PFSK-1 (cell line): ENCODE measurements at regions not wholly inside any gene's neighbourhood (a gene's known extent, or its start where the extent isn't known, plus 50 kb on each side); places are given as distances from the start of the nearest gene placed in this dataset.

Source experiments
- POLR2AphosphoS5 ChIP-seq: IDR thresholded peaks from 2 replicates; pipeline ENCODE4 v1.6.1; 2012; ENCODE audit warnings: low read depth, mild to moderate bottlenecking, control low read depth, low read length, moderate library complexity
- SIN3A ChIP-seq: IDR thresholded peaks from 2 replicates; pipeline ENCODE4 v1.6.1; 2012; ENCODE audit warnings: mild to moderate bottlenecking, low read length, moderate library complexity, borderline replicate concordance; ENCODE audit not compliant: insufficient read depth
- TAF1 ChIP-seq: IDR thresholded peaks from 2 replicates; pipeline ENCODE4 v1.6.1; 2012; ENCODE audit warnings: low read length, control low read depth, borderline replicate concordance; ENCODE audit not compliant: insufficient read depth
- TF ChIP-seq, protein P1 (sequence below), 2 experiments: IDR thresholded peaks; 2 replicates each; pipeline versions ENCODE4 v1.6.1 to v1.8.0; 2011 to 2012; ENCODE audit warnings: low read depth in 2 of 2, low read length in 2 of 2, control low read depth in 1 of 2, inconsistent platforms in 1 of 2, mild to moderate bottlenecking in 1 of 2, moderate library complexity in 1 of 2; ENCODE audit not compliant: insufficient read depth in 1 of 2

DNA sequence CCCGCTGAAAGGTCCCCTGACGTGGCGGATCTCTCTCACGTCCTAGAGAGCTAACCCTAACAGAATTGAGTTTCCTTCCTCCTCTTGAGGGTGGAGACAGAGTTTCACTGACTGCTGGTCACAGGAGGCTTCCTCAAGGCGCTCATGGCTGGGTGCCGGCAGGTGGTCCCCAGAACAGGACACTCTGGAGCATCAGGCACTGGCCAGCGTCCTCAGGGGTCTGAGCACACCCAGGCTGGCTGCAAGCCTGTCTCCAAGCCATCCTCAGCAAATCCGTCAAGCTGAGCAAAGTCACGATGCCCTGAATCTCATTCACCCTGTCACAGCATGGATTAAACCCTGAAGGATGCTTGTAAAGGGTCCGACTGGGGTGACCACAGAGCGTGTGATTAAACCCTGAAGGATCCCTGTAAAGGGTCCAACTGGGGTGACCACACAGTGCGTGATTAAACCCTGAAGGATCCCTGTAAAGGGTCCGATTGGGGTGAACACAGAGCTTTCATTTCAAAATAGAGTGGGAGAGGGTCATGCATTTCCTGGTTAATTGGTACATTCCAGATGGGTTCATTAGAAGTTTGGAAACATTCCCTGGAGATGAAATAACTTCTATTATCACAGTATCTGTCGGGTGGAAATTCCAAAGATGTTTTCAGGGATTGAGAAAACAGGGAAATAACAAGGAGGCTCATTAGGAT is 473.0 kb downstream of the BRD1 start:
- TF ChIP-seq SIN3A (no peak), POLR2AphosphoS5 (no peak), TAF1 (no peak)
- TF ChIP-seq, protein P1, sequence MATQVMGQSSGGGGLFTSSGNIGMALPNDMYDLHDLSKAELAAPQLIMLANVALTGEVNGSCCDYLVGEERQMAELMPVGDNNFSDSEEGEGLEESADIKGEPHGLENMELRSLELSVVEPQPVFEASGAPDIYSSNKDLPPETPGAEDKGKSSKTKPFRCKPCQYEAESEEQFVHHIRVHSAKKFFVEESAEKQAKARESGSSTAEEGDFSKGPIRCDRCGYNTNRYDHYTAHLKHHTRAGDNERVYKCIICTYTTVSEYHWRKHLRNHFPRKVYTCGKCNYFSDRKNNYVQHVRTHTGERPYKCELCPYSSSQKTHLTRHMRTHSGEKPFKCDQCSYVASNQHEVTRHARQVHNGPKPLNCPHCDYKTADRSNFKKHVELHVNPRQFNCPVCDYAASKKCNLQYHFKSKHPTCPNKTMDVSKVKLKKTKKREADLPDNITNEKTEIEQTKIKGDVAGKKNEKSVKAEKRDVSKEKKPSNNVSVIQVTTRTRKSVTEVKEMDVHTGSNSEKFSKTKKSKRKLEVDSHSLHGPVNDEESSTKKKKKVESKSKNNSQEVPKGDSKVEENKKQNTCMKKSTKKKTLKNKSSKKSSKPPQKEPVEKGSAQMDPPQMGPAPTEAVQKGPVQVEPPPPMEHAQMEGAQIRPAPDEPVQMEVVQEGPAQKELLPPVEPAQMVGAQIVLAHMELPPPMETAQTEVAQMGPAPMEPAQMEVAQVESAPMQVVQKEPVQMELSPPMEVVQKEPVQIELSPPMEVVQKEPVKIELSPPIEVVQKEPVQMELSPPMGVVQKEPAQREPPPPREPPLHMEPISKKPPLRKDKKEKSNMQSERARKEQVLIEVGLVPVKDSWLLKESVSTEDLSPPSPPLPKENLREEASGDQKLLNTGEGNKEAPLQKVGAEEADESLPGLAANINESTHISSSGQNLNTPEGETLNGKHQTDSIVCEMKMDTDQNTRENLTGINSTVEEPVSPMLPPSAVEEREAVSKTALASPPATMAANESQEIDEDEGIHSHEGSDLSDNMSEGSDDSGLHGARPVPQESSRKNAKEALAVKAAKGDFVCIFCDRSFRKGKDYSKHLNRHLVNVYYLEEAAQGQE (IDR thresholded peaks at IDR 0.05; ENCODE audit: insufficient read depth in 1 of 2, low read depth in 2 of 2, low read length in 2 of 2): no peak
